Fibroblast of lung (primary cell): ENCODE measurements at regions not wholly inside any gene's neighbourhood (a gene's known extent, or its start where the extent isn't known, plus 50 kb on each side); places are given as distances from the start of the nearest gene placed in this dataset.

ENCODE experiments used
- CTCF ChIP-seq, 2 donors: IDR thresholded peaks in 1 of 2; conservative IDR thresholded peaks in 1 of 2; 1 replicate in 1 of 2; 2 replicates in 1 of 2; pipeline ENCODE4 v1.5.1; 2011 to 2012; ENCODE audit warnings: low read length in 2 of 2, control low read depth in 1 of 2, inconsistent platforms in 1 of 2, low read depth in 1 of 2, mild to moderate bottlenecking in 1 of 2
- EZH2 ChIP-seq: IDR thresholded peaks from 2 replicates; pipeline ENCODE4 v1.5.1; 2012; ENCODE audit warnings: low read length, control low read depth, mild to moderate bottlenecking; ENCODE audit errors: missing control alignments

GRCh38 chr7:149564340-149565095, 66.9 kb upstream of the ZNF746 start:
- no peak for TF ChIP-seq CTCF (conservative IDR thresholded peaks at IDR 0.05 in 1 of 2, IDR thresholded peaks at IDR 0.05 in 1 of 2; ENCODE audit: low read depth in 1 of 2, low read length in 2 of 2)
- TF ChIP-seq EZH2 = no peak
